ENCODE measurements at regions not wholly inside any gene's neighbourhood (a gene's known extent, or its start where the extent isn't known, plus 50 kb on each side); places are given as distances from the start of the nearest gene placed in this dataset. TPM values are rescaled to one million over a fixed set of nuclear protein-coding genes. Genes with fewer than 3 reads are reported as not detected.

Small RNA genes lying in the stretch of these regions (small RNA-seq; reads per million reads assigned to genes)
- not detected for gene RNU6-242P

Measured in frontal cortex (tissue), 1 donor.